GM12891 (cell line): ENCODE measurements at regions not wholly inside any gene's neighbourhood (a gene's known extent, or its start where the extent isn't known, plus 50 kb on each side); places are given as distances from the start of the nearest gene placed in this dataset.

Experiments used
- POLR2A ChIP-seq: IDR thresholded peaks from 2 replicates; pipeline ENCODE4 v1.6.1; 2011; ENCODE audit warnings: low read depth, low read length, control low read depth
- POLR2AphosphoS5 ChIP-seq: IDR thresholded peaks from 2 replicates; pipeline ENCODE4 v1.6.1; 2011; ENCODE audit warnings: low read depth, low read length, control low read depth
- TAF1 ChIP-seq: IDR thresholded peaks from 2 replicates; pipeline ENCODE4 v1.6.1; 2011; ENCODE audit warnings: low read depth, low read length, control low read depth

DNA sequence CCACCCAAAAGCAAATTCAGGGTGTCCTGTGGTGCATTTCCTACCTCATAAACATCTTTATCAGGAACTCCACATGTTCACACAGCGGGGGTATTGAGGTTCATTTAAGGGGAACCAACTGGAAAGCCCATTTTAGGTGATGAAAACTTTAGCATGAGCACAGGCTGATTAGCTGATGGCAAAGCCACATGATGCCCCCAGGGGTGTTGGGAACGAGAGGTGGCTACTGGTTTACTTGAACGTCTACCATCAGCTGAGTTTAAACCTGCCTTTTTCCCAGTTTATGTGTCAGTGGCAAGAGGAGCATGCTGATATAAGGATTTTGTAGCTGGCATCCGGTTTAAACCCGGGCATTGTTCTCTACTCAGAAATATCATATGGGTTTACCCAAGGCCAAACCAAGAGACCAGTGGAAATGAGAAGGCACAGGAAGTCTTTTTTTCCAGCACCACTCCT is 54.5 kb upstream of the UPP2 start:
- TF ChIP-seq POLR2A (no peak), POLR2AphosphoS5 (no peak), TAF1 (no peak)
